CD4-positive, CD25-positive, alpha-beta regulatory T cell (primary cell): ENCODE measurements at regions not wholly inside any gene's neighbourhood (a gene's known extent, or its start where the extent isn't known, plus 50 kb on each side); places are given as distances from the start of the nearest gene placed in this dataset.

Experiments used
- ATAC-seq, 2 donors: fragments of 150-1000 bp; cut with Tn5 transposase; one replicate each; pipeline ENCODE4 v1.10.0; 2021; ENCODE audit warnings: low read depth in 2 of 2, moderate number of reproducible peaks in 2 of 2, moderate library complexity in 1 of 2
- DNase-seq, 3 donors: peaks; one replicate each; pipeline versions ENCODE4 v3.0.0 to v3.0.0-alpha.2; 2012 to 2022; ENCODE audit warnings: mixed read lengths in 1 of 3
- H3K27ac ChIP-seq: one replicate; pipeline ENCODE4 v1.7.0; 2013; ENCODE audit warnings: mild to moderate bottlenecking, low read length; ENCODE audit not compliant: insufficient read depth, poor library complexity, severe bottlenecking
- H3K27me3 ChIP-seq: one replicate; pipeline ENCODE4 v1.7.0; 2013; ENCODE audit warnings: low read length; ENCODE audit not compliant: control insufficient read depth, insufficient read depth
- H3K36me3 ChIP-seq: one replicate; pipeline ENCODE4 v1.7.0; 2013; ENCODE audit warnings: mild to moderate bottlenecking, low read length, moderate library complexity; ENCODE audit not compliant: control insufficient read depth, insufficient read depth
- H3K4me1 ChIP-seq: 2 replicates; pipeline ENCODE4 v1.7.0; 2013; ENCODE audit warnings: mild to moderate bottlenecking, low read length; ENCODE audit not compliant: insufficient read depth, control insufficient read depth, poor library complexity, severe bottlenecking
- H3K4me3 ChIP-seq: one replicate; pipeline ENCODE4 v1.7.0; 2013; ENCODE audit warnings: low read depth, mild to moderate bottlenecking, low read length, moderate library complexity
- H3K9me3 ChIP-seq, 2 experiments: 1 replicate in 1 of 2; 2 replicates in 1 of 2; pipeline ENCODE4 v1.7.0; 2013; ENCODE audit warnings: low read length in 2 of 2, mild to moderate bottlenecking in 1 of 2, moderate library complexity in 1 of 2; ENCODE audit not compliant: control insufficient read depth in 2 of 2
- H3K27ac Mint-ChIP-seq, 3 donors: one replicate each; pipeline ENCODE4 v1.8.0; 2020 to 2022; ENCODE audit warnings: mild to moderate bottlenecking in 3 of 3, mixed read lengths in 3 of 3, moderate library complexity in 2 of 3
- H3K27me3 Mint-ChIP-seq: one replicate; pipeline ENCODE4 v1.8.0; 2022; ENCODE audit warnings: mild to moderate bottlenecking, mixed read lengths
- H3K36me3 Mint-ChIP-seq: one replicate; pipeline ENCODE4 v1.8.0; 2020; ENCODE audit warnings: mixed read lengths
- H3K4me1 Mint-ChIP-seq, 4 donors: one replicate each; pipeline ENCODE4 v1.8.0; 2020 to 2022; ENCODE audit warnings: mixed read lengths in 4 of 4, mild to moderate bottlenecking in 1 of 4
- H3K4me3 Mint-ChIP-seq, 4 donors: one replicate each; pipeline ENCODE4 v1.8.0; 2020 to 2022; ENCODE audit warnings: mild to moderate bottlenecking in 4 of 4, mixed read lengths in 4 of 4, moderate library complexity in 3 of 4
- H3K9me3 Mint-ChIP-seq, 7 donors: one replicate each; pipeline ENCODE4 v1.8.0; 2020 to 2022; ENCODE audit warnings: mixed read lengths in 7 of 7, mild to moderate bottlenecking in 3 of 7, moderate library complexity in 2 of 7

DNA sequence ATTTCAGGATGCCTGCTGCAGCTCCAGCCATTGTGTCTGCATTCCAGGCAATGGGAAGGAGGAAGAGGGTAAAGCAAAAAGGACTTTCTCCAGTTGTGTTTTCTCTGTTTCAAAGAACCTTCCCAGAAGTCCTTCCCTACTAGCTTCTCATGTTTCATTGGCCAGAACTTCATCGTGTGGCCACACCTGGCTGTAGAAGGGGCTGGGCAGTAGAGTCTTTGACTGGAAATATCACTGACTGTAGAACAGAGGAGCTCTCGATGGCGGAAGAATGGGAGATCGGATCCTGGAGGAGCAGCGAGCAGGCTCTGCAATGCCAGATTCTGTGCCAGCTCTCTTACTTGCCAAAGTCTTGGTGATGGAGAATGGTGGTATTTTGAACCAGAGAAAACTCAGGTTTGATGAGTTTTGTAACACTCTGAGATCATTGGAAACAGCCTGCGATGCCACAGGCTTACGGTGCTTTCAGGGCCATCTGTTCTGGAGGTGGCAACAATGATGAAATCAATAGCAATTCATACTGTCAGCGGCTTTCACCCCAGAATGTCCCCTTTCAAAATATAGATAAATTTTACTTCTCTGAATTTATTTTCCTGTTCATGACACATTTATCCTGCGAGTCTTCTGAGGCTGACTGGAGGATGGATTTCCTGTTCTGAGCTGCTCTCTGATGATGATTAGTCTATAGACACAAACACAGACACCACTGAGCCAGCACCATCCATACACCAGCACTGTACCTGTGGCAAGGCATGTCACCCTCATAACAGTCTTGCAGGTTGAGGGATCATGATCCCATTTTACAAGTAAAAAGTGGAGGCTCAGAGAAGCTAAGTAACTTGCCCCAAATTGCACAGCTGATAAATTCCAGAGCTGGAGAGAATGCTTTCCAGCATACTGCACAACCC is 204.2 kb downstream of the EMX2 start:
- H3K9me3 ChIP-seq = no peaks in the 10 kb centered on the region
- ATAC-seq (no peak), DNase-seq (no peak)
- Mint-ChIP-seq H3K27me3 (no peaks in the 10 kb centered on the region), H3K27ac (no peak overlapping the region), H3K9me3 (peaks cover 0 to 2% (median 0%) of the 10 kb centered on the region in 7 donors), H3K4me3 (no peak overlapping the region), H3K4me1 (no peaks in the 10 kb centered on the region), H3K36me3 (no peaks in the 10 kb centered on the region)
- H3K27me3 ChIP-seq = no peaks in the 10 kb centered on the region
- no peaks in the 10 kb centered on the region for H3K36me3 ChIP-seq
- H3K4me1 ChIP-seq = no peaks in the 10 kb centered on the region
- no peak overlapping the region for H3K27ac ChIP-seq
- no peak overlapping the region for H3K4me3 ChIP-seq

DNA sequence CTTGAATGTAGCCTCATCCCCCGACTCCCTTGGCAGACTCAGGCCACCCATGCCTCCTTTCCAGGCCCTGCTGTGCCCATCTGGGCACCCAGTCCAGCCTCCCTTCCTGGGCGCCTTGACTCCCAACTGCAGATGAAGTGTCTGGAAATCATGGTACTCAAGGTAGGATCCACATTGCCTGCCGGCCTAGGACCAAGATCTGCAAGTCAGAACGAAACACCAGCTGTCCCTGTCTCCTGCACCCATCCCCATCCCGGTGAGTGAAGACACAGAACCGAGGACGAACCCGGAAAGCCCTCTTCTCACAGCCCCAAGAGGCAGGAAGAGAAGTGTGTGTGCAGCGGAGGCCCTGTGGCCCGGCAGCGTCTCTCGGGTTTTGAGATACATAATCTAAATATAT is 205.1 kb downstream of the EMX2 start:
- Mint-ChIP-seq H3K4me3 (no peak overlapping the region), H3K9me3 (peaks cover 0 to 2% (median 0%) of the 10 kb centered on the region in 7 donors), H3K27me3 (no peaks in the 10 kb centered on the region), H3K27ac (no peak overlapping the region), H3K36me3 (no peaks in the 10 kb centered on the region), H3K4me1 (no peaks in the 10 kb centered on the region)
- no peak overlapping the region for H3K4me3 ChIP-seq
- no peaks in the 10 kb centered on the region for H3K27me3 ChIP-seq
- H3K4me1 ChIP-seq = no peaks in the 10 kb centered on the region
- no peak overlapping the region for H3K27ac ChIP-seq
- ATAC-seq (no peak), DNase-seq (no peak)
- no peaks in the 10 kb centered on the region for H3K36me3 ChIP-seq
- H3K9me3 ChIP-seq = no peaks in the 10 kb centered on the region

DNA sequence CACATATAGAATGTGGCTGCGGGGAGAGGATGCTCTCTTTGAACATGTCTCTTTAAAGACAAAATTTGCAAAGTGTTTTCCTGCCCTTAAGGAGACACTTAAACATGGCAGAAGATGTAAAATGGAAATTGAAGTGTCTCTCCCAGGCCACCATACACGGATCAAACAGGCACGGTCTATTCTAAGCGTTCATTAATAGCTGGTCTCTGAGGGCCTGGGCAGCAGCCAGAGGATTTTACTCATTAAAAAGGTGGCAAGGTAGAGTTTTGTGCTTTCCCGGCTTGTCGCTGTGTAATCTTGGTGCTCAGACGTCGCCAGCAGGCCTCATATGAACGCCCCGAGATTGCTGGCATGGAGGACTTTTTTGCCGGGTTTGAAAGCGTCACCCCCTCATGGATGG is 205.5 kb downstream of the EMX2 start:
- Histone ChIP-seq H3K27ac (no peak overlapping the region), H3K4me1 (no peaks in the 10 kb centered on the region), H3K27me3 (no peaks in the 10 kb centered on the region), H3K9me3 (no peaks in the 10 kb centered on the region), H3K4me3 (no peak overlapping the region), H3K36me3 (no peaks in the 10 kb centered on the region)
- DNase-seq (no peak), ATAC-seq (no peak)
- no peak overlapping the region for H3K4me3 Mint-ChIP-seq
- H3K27ac Mint-ChIP-seq = no peak overlapping the region
- no peaks in the 10 kb centered on the region for H3K36me3 Mint-ChIP-seq
- no peaks in the 10 kb centered on the region for H3K27me3 Mint-ChIP-seq
- H3K4me1 Mint-ChIP-seq = no peaks in the 10 kb centered on the region
- peaks cover 0 to 2% (median 0%) of the 10 kb centered on the region in 7 donors for H3K9me3 Mint-ChIP-seq

DNA sequence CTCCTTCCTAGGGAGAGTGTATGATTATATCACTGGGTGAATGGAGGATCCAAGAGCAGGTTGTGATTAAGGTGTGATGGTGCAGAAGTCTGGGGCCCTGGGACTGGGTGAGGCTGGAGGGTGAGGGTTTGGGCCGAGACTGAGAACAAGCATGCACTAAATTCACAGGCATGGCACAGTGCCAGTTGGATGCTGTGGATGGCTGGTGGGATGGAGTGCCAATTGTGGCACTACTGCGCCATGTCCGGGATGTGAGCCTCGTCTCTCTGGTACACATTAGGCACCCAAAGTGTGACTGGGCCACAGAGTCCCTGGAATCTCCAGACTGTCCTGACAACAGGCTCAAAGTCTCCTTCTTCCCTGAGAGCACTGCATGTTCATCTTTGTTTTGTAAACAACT is 208.1 kb downstream of the EMX2 start:
- no peak for ATAC-seq
- Mint-ChIP-seq H3K27me3 (no peaks in the 10 kb centered on the region), H3K9me3 (peaks cover 0 to 2% (median 0%) of the 10 kb centered on the region in 7 donors), H3K27ac (no peak overlapping the region), H3K36me3 (no peaks in the 10 kb centered on the region), H3K4me3 (no peak overlapping the region), H3K4me1 (no peaks in the 10 kb centered on the region)
- no peak overlapping the region for H3K4me3 ChIP-seq
- H3K36me3 ChIP-seq = no peaks in the 10 kb centered on the region
- H3K27me3 ChIP-seq = no peaks in the 10 kb centered on the region
- H3K9me3 ChIP-seq = no peaks in the 10 kb centered on the region
- DNase-seq = no peak
- H3K4me1 ChIP-seq = no peaks in the 10 kb centered on the region
- H3K27ac ChIP-seq = no peak overlapping the region

DNA sequence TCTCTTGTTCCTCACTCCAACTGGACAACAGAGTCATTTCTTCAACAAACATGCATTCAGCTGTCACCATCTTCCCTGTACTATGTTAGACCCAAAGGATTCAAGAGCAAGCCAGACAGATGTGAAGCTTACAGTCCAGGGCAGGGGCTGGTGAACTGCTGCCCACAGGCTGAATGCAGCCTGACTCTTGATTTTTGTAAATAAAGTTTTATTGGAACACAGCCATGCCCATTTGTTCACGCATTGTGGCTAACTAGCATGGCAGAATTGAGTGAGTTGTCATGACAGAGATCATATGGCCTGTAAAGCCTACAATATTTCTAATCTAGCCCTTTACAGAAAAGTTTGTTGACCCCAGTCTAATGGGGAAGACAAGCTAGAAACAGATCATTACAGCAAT is 208.7 kb downstream of the EMX2 start:
- Histone ChIP-seq H3K27ac (no peak overlapping the region), H3K27me3 (no peaks in the 10 kb centered on the region), H3K4me1 (no peaks in the 10 kb centered on the region), H3K9me3 (no peaks in the 10 kb centered on the region), H3K36me3 (no peaks in the 10 kb centered on the region), H3K4me3 (no peak overlapping the region)
- ATAC-seq (no peak), DNase-seq (no peak)
- no peak overlapping the region for H3K27ac Mint-ChIP-seq
- no peaks in the 10 kb centered on the region for H3K4me1 Mint-ChIP-seq
- no peaks in the 10 kb centered on the region for H3K27me3 Mint-ChIP-seq
- no peak overlapping the region for H3K4me3 Mint-ChIP-seq
- H3K36me3 Mint-ChIP-seq = no peaks in the 10 kb centered on the region
- H3K9me3 Mint-ChIP-seq = peaks cover 0 to 2% (median 0%) of the 10 kb centered on the region in 7 donors

DNA sequence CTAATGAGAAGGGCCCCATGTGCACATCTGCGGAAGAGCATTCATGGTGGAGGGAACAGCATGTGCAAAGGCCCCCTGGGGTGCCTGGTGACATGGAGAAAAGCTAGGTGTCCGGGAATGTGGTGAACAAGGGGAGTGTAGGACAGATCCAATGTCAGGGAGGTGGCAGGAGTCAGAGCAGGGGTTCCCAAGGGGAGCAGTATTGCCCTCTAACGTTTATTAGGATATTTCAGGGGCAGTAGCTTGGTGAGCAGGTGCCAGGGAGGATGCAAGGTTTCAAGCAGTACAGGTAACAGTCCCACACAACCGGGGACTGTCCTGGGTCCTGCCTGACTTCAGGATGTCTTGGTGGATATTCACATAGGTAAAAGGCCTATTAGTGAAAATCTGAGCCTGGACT is 209.6 kb downstream of the EMX2 start:
- ATAC-seq (no peak), DNase-seq (no peak)
- Mint-ChIP-seq H3K36me3 (no peaks in the 10 kb centered on the region), H3K4me3 (no peak overlapping the region), H3K27me3 (no peaks in the 10 kb centered on the region), H3K9me3 (peaks cover 0 to under 1% (median 0%) of the 10 kb centered on the region in 7 donors), H3K27ac (no peak overlapping the region), H3K4me1 (no peaks in the 10 kb centered on the region)
- Histone ChIP-seq H3K9me3 (no peaks in the 10 kb centered on the region), H3K27ac (no peak overlapping the region), H3K4me3 (no peak overlapping the region), H3K27me3 (no peaks in the 10 kb centered on the region), H3K36me3 (no peaks in the 10 kb centered on the region), H3K4me1 (no peaks in the 10 kb centered on the region)

DNA sequence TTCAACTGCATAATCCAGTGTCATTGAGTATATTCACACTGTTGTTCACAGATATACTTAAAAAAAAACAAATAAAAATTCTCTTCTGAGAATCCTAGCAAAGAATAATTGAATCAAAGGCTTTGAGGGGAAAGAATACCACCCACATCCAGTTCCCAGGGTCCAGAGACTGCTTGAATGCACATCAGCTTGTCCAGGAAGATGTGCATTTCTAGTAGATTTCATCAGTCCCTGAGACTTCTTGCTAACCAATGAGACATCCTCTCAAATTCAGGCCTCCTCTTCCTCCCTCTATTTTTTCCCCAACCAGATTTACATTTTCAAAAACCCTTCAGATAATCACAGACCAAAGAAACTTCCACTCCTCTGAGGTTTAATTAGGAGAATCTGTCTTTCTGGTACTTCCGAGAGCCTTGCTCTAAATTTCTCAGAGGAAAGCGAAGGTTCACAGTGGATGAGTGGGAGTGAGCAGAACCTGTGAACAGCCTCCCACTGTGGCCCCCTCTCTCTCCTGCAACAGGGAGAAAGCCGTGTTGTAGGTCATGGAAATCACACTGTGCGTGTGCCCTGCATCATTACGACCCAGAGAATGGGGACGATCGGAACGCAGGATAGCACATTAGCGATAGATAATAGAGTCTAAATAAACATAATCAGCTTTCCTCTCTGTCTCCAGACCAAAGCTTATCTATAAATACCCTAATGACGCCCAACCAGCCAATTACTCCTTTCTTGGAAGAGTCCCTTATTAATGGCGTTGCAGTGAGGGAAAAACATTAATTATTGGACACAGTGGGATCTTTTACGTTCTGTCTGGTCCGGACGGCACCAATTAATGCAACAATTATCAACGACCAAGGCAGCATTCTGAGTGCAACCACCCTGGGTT is 212.5 kb downstream of the EMX2 start:
- no peak overlapping the region for H3K27ac Mint-ChIP-seq
- H3K4me1 ChIP-seq = no peaks in the 10 kb centered on the region

More for the DNA sequence above, 212.5 kb downstream of the EMX2 start:
- H3K27ac ChIP-seq = no peak overlapping the region
- DNase-seq (no peak), ATAC-seq (no peak)
- Mint-ChIP-seq H3K9me3 (peaks cover 0 to 2% (median 0%) of the 10 kb centered on the region in 7 donors), H3K4me3 (no peak overlapping the region), H3K27me3 (no peaks in the 10 kb centered on the region), H3K36me3 (no peaks in the 10 kb centered on the region), H3K4me1 (no peaks in the 10 kb centered on the region)
- no peaks in the 10 kb centered on the region for H3K9me3 ChIP-seq
- no peaks in the 10 kb centered on the region for H3K36me3 ChIP-seq
- no peaks in the 10 kb centered on the region for H3K27me3 ChIP-seq
- H3K4me3 ChIP-seq = no peak overlapping the region
